Fibroblast of the aortic adventitia (primary cell): ENCODE measurements at regions not wholly inside any gene's neighbourhood (a gene's known extent, or its start where the extent isn't known, plus 50 kb on each side); places are given as distances from the start of the nearest gene placed in this dataset.

ENCODE experiments used
- DNase-seq: peaks from one replicate; pipeline ENCODE4 v3.0.0-alpha.2; 2010; ENCODE audit warnings: low read depth
- H3K4me3 ChIP-seq: 2 replicates; pipeline ENCODE4 v1.5.1; 2011; ENCODE audit warnings: low read depth, mild to moderate bottlenecking, control low read depth, low read length, moderate library complexity
- TF ChIP-seq, protein P1 (sequence below): IDR thresholded peaks from 2 replicates; pipeline ENCODE4 v1.5.1; 2011; ENCODE audit warnings: mild to moderate bottlenecking, low read length, control low read depth, inconsistent platforms; ENCODE audit not compliant: insufficient read depth

DNA sequence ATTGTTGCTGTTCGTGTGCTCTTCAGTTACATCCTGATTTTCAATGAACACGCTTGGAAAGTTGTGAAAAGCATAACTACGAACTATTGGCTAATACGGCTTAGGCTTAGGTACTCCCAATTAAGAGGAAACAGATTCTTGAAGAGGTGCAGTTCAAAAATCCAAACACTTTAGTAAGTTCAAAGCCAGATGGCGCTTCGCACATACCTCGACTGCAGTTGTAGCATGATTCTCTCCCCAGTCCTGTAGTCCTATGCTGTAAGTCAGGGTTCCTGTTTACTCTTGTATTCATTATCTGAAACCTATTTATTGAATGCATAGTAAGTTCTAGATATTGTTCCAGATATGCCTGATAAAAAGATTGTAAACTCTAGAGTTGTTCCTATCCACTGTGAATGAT, 165.2 kb downstream of the TRIB2 start:
- no peak overlapping the region for H3K4me3 ChIP-seq
- TF ChIP-seq, protein P1, sequence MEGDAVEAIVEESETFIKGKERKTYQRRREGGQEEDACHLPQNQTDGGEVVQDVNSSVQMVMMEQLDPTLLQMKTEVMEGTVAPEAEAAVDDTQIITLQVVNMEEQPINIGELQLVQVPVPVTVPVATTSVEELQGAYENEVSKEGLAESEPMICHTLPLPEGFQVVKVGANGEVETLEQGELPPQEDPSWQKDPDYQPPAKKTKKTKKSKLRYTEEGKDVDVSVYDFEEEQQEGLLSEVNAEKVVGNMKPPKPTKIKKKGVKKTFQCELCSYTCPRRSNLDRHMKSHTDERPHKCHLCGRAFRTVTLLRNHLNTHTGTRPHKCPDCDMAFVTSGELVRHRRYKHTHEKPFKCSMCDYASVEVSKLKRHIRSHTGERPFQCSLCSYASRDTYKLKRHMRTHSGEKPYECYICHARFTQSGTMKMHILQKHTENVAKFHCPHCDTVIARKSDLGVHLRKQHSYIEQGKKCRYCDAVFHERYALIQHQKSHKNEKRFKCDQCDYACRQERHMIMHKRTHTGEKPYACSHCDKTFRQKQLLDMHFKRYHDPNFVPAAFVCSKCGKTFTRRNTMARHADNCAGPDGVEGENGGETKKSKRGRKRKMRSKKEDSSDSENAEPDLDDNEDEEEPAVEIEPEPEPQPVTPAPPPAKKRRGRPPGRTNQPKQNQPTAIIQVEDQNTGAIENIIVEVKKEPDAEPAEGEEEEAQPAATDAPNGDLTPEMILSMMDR: no peak
- no peak for DNase-seq

DNA sequence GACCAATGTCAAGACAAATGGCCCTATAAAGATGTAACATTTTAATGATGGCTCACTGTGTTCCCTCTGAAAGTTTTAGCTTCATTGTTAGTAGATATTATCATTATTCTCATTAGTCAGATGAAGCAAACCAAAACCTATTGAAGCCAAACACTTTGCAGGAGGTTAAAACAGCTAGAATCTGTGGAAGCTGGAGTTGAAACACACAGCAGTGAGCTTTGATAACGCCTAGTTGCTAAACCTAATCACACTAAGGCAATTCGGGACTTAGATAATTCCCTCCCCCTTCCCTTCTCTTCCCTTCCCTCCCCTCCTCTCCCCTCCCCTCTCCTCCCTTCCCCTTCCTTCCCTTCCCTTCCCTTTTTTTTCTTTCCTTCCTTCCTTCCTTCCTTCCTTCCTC, 165.7 kb downstream of the TRIB2 start:
- TF ChIP-seq, protein P1: no peak
- no peak for DNase-seq
- no peak overlapping the region for H3K4me3 ChIP-seq

DNA sequence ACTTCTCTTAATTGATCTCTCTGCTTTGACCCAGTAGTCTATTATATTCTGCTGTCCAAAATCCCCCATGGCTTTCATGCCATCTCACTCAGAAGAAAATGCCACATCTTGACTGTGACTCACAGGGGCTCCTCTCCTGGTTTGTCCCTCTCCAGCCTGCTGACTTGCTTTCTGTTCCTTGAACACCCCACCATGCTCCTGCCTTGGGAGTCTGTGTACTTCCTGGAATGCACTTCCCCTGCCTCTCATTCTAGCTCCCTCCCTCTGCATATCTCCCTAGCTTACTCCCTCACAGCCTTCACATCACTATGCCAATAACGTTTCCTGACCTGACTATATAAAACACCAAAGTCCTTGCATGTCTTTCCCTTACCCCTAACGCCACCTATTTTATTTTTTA, 167.2 kb downstream of the TRIB2 start:
- TF ChIP-seq, protein P1: no peak
- DNase-seq: peak; percentile 16
- H3K4me3 ChIP-seq: no peak overlapping the region

DNA sequence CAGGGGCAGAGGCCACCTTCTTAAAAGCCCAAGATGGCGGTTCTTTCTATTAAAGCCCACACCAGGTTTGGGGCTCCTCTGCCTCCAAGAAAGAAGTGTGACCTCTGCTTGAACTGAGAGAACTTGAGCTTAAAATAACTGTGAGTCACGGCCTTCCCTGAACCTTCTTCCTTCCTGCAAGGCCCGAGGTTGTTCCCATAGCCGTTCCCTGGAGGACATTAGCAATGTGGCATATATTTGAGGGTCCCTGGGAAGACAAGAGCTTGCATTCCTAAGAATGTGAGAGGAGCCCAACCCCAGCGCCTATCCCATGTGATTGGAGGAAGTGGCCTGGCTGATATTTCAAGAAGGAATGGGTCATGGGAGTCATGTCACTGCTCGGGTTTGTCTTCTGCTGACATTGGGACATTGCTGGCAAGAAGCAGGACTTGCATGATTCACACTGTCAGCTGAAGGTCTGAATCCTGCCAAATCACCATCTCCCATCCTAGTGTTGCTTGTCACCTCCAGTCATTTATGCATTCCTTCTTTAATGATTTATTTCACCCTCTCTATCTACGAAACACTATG, 168.1 kb downstream of the TRIB2 start:
- TF ChIP-seq, protein P1: no peak
- H3K4me3 ChIP-seq: no peak overlapping the region
- peak; percentile 76 for DNase-seq

DNA sequence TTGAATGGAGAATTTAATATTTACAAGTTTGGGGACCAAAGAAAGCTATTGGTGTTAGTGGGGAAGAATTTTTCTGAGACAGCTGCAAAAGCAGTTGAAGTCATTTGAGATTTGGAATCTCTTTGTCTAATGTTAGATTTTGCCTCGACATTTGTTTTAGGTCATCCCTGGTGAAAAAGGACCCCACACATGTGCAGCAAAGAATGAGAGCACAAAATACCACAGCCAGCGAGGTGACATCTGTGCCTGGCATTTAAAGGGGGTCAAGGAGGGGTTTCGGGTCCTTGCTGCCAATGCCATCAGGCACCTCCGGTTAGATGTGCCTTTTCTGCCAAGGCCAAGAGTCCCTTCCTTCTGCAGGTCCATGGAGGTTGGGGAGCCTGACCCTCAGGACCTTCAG, 173.3 kb downstream of the TRIB2 start:
- TF ChIP-seq, protein P1: no peak
- H3K4me3 ChIP-seq: no peak overlapping the region
- DNase-seq: no peak

DNA sequence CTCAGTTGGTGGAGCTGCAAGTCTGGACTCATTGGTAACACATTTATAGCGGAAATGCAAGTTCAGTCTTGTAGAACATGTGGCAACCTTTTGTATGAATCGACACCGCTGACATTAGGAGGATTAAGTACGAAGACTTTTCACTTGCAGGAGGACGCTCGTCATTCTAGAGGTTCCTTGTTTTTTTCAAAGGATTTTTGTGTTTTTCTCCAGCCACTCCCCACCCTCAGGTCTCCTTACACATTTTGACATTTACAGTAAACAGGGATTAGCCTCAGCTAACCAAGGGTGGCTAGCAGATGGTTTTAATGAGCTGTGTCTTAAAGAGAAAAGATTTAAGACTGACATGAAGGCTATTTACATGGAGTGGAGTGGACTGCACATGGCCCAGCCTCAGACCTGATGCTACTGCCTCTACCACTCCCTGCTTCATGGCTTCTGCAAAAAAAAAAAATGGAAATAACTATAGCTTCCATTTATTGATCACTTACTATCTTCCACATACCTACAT, 173.8 kb downstream of the TRIB2 start:
- H3K4me3 ChIP-seq: no peak overlapping the region
- DNase-seq: no peak
- TF ChIP-seq, protein P1: no peak

DNA sequence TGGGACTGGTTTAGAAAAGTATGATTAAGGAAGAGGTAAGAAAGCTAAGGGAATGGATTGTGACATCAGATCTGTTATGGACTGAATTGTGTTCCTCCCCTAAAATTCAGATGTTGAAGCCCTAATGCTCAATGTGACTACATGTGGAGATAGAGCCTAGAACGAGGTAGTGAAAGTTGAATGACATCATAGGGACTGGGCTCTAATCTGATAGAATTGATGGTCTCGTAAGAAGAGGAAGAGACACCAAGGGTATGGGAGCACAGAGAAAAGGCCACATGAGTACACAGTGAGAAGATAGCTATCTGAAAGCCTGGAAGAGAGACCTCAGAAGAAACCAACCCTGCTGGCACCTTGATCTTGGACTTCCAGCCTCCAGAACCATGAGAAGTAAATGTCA, 178.3 kb downstream of the TRIB2 start:
- TF ChIP-seq, protein P1: no peak
- H3K4me3 ChIP-seq: no peak overlapping the region
- DNase-seq: no peak
